IMR-90 (cell line): ENCODE measurements at regions not wholly inside any gene's neighbourhood (a gene's known extent, or its start where the extent isn't known, plus 50 kb on each side); places are given as distances from the start of the nearest gene placed in this dataset.

Source experiments
- ATAC-seq: fragments of 200-7000 bp; cut with Tn5 transposase; 2 replicates; pipeline ENCODE4 v1.9.1; 2020; ENCODE audit warnings: low read depth, mild to moderate bottlenecking, moderate library complexity
- BruUV-seq: library from RNA; stranded (reverse); fragments of 400-500 nt; replicated peaks from 2 replicates; lab custom pipeline; 2021; lab: Mats Ljungman, UMichigan
- CTCF ChIA-PET: fragments of 300-600 bp; formaldehyde crosslinking; extraction: SDS; loops from one replicate; lab custom pipeline; 2021; ENCODE audit warnings: antibody characterized with exemption; lab: Yijun Ruan, JAX
- POLR2A ChIA-PET: fragments of 300-600 bp; sonication (Branson Sonifier 250); formaldehyde crosslinking; loops from one replicate; lab custom pipeline; 2022; ENCODE audit warnings: antibody characterized with exemption; ENCODE audit not compliant: unreplicated experiment; lab: Charles Lee
- DNase-seq: peaks from one replicate; pipeline ENCODE4 v3.0.0; 2013
- H2AFZ ChIP-seq: replicated peaks from 2 replicates; pipeline ENCODE3; 2013; ENCODE audit warnings: low read length, mild to moderate bottlenecking; ENCODE audit not compliant: poor library complexity
- H2AK5ac ChIP-seq: 2 replicates; pipeline ENCODE4 v1.6.1; 2013; ENCODE audit warnings: low read depth, low read length, inconsistent platforms
- H2AK9ac ChIP-seq: replicated peaks from 2 replicates; pipeline ENCODE3; 2013; ENCODE audit warnings: mild to moderate bottlenecking, low read depth, low read length, moderate library complexity; ENCODE audit not compliant: poor library complexity
- H2BK120ac ChIP-seq: 2 replicates; pipeline ENCODE4 v1.6.1; 2013; ENCODE audit warnings: low read depth, low read length, inconsistent platforms
- H2BK15ac ChIP-seq: 3 replicates; pipeline ENCODE4 v1.6.1; 2013; ENCODE audit warnings: low read depth, low read length, inconsistent platforms
- H2BK20ac ChIP-seq: 2 replicates; pipeline ENCODE4 v1.6.1; 2013; ENCODE audit warnings: low read depth, mild to moderate bottlenecking, inconsistent platforms, low read length, moderate library complexity
- H2BK5ac ChIP-seq: 2 replicates; pipeline ENCODE4 v1.6.1; 2013; ENCODE audit warnings: mild to moderate bottlenecking, low read depth, low read length, inconsistent platforms; ENCODE audit not compliant: poor library complexity, severe bottlenecking
- H3K14ac ChIP-seq: replicated peaks from 2 replicates; pipeline ENCODE4 v1.6.1; 2013; ENCODE audit warnings: low read depth, low read length, inconsistent platforms
- H3K18ac ChIP-seq: 2 replicates; pipeline ENCODE4 v1.6.1; 2013; ENCODE audit warnings: low read depth, low read length, control low read depth
- H3K23ac ChIP-seq: 2 replicates; pipeline ENCODE4 v1.6.1; 2013; ENCODE audit warnings: low read depth, low read length, inconsistent platforms
- H3K27ac ChIP-seq: 2 replicates; pipeline ENCODE4 v1.5.1; 2013; ENCODE audit warnings: mild to moderate bottlenecking, control low read depth, low read length; ENCODE audit not compliant: insufficient read depth
- H3K27me3 ChIP-seq: 2 replicates; pipeline ENCODE4 v1.6.1; 2013; ENCODE audit warnings: low read length; ENCODE audit not compliant: control insufficient read depth, insufficient read depth
- H3K36me3 ChIP-seq: 2 replicates; pipeline ENCODE4 v1.6.1; 2013; ENCODE audit warnings: low read length, mixed read lengths; ENCODE audit not compliant: control insufficient read depth, insufficient read depth
- H3K4ac ChIP-seq: 2 replicates; pipeline ENCODE4 v1.6.1; 2013; ENCODE audit warnings: low read depth, low read length, inconsistent platforms
- H3K4me1 ChIP-seq: 2 replicates; pipeline ENCODE4 v1.6.1; 2013; ENCODE audit warnings: low read length, mixed read lengths; ENCODE audit not compliant: control insufficient read depth, insufficient read depth
- H3K4me2 ChIP-seq: 2 replicates; pipeline ENCODE4 v1.6.1; 2013; ENCODE audit warnings: low read depth, mild to moderate bottlenecking, control low read depth, low read length, moderate library complexity
- H3K4me3 ChIP-seq: 2 replicates; pipeline ENCODE4 v1.5.1; 2013; ENCODE audit warnings: low read depth, mild to moderate bottlenecking, control low read depth, low read length, moderate library complexity; ENCODE audit not compliant: insufficient read depth
- H3K56ac ChIP-seq: 2 replicates; pipeline ENCODE4 v1.6.1; 2013; ENCODE audit warnings: low read length, inconsistent platforms; ENCODE audit not compliant: insufficient read depth; ENCODE audit errors: extremely low read depth
- H3K79me1 ChIP-seq, 2 experiments: 2 replicates each; pipeline ENCODE4 v1.6.1; 2013; ENCODE audit warnings: low read length in 2 of 2, inconsistent platforms in 1 of 2, low read depth in 1 of 2
- H3K9ac ChIP-seq: 2 replicates; pipeline ENCODE4 v1.6.1; 2013; ENCODE audit warnings: low read depth, low read length, control low read depth
- H3K9me1 ChIP-seq: 2 replicates; pipeline ENCODE4 v1.6.1; 2013; ENCODE audit warnings: low read length, inconsistent platforms; ENCODE audit not compliant: insufficient read depth
- H3K9me3 ChIP-seq: 2 replicates; pipeline ENCODE4 v1.6.1; 2013; ENCODE audit warnings: low read length; ENCODE audit not compliant: control insufficient read depth, insufficient read depth
- H4K20me1 ChIP-seq: 2 replicates; pipeline ENCODE4 v1.6.1; 2013; ENCODE audit warnings: low read length, inconsistent platforms; ENCODE audit not compliant: insufficient read depth
- H4K5ac ChIP-seq: 2 replicates; pipeline ENCODE4 v1.6.1; 2013; ENCODE audit warnings: mild to moderate bottlenecking, low read depth, low read length, control low read depth
- H4K8ac ChIP-seq, 2 experiments: 2 replicates each; pipeline ENCODE4 v1.6.1; 2013; ENCODE audit warnings: low read depth in 2 of 2, low read length in 2 of 2, control low read depth in 1 of 2, inconsistent platforms in 1 of 2
- H4K91ac ChIP-seq: 2 replicates; pipeline ENCODE4 v1.6.1; 2013; ENCODE audit warnings: low read depth, low read length, inconsistent platforms; ENCODE audit not compliant: insufficient read depth
- CHD1 ChIP-seq: IDR thresholded peaks from 2 replicates; pipeline ENCODE4 v1.6.1; 2012; ENCODE audit warnings: low read depth, low read length, improper control_type of control experiment
- POLR2A ChIP-seq: IDR thresholded peaks from 2 replicates; pipeline ENCODE4 v1.6.1; 2012; ENCODE audit warnings: mild to moderate bottlenecking, low read depth, low read length
- WGBS, 2 experiments: methylation state at CpG; one replicate each; pipeline versions ENCODE4 v1.1.5 to v1.1.7; 2013; ENCODE audit warnings: missing lambda C conversion rate in 2 of 2; ENCODE audit not compliant: insufficient read length in 1 of 2; ENCODE audit errors: extremely low coverage in 2 of 2; 5-methylcytosine and 5-hydroxymethylcytosine counted together
- dilution Hi-C: fragments of 300-500 bp; cut with HindIII; formaldehyde crosslinking; loops from one replicate; pipeline ENCODE4 v1.14.3; 2018; ENCODE audit warnings: low sequenced_read_pairs; ENCODE audit not compliant: unreplicated experiment
- in situ Hi-C: fragments of 300-500 bp; cut with MboI; formaldehyde crosslinking; loops from 3 replicates; pipeline ENCODE4 v1.14.3; 2019; ENCODE audit warnings: low sequenced_read_pairs, inconsistent platforms, mixed read lengths
- intact Hi-C: fragments of 100-400 bp; cut with micrococcal nuclease; formaldehyde crosslinking; loops from 2 replicates; pipeline ENCODE4 v1.10.0; 2022

DNA sequence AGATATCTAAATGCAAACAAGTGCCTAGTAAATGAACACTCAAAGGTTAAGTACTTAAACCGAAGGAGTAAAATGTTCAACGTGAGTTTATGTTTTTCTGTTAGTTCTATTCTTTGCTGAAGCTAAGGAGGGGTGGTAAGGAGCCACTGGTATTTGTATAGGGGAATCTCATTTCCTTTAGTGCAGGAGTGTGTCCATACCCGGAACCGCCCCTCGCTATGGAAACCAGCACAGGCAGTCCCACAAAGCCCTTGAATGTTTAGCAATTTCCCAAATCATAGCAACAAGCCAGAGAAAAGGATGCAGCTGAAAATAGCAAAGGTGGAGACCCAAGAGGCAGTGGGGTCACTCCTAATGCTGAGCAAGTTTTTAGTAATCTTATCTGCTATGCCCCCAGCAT lies 78.8 kb upstream of the STK32A start:
- CTCF ChIA-PET, result no interaction called here
- no peak for ATAC-seq
- no CpG with 5 or more reads among the region's 5 CpGs for WGBS, 2 experiments

More for the DNA sequence above, 78.8 kb upstream of the STK32A start:
- Histone ChIP-seq H3K9me3 (no peaks in the 10 kb centered on the region), H4K5ac (no peak overlapping the region), H3K36me3 (no peaks in the 10 kb centered on the region), H2BK120ac (no peak overlapping the region), H2AFZ (no peak overlapping the region), H3K4me3 (no peak overlapping the region), H4K91ac (no peak overlapping the region), H3K79me1 (no peaks in the 10 kb centered on the region), H3K4me1 (no peaks in the 10 kb centered on the region), H2AK5ac (no peak overlapping the region), H2AK9ac (no peak overlapping the region), H2BK20ac (no peak overlapping the region), H3K56ac (no peak overlapping the region), H3K4ac (no peak overlapping the region), H3K9ac (no peak overlapping the region), H3K4me2 (no peak overlapping the region), H3K9me1 (no peaks in the 10 kb centered on the region), H3K18ac (no peak overlapping the region), H4K20me1 (no peaks in the 10 kb centered on the region), H3K27ac (no peak overlapping the region), H2BK5ac (no peak overlapping the region), H4K8ac (no peak overlapping the region), H3K27me3 (no peaks in the 10 kb centered on the region), H3K23ac (no peak overlapping the region), H3K14ac (no peak overlapping the region), H2BK15ac (no peak overlapping the region)
- in situ Hi-C loops (no loop called here), dilution Hi-C loops (no loop called here), intact Hi-C loops (no loop called here)
- TF ChIP-seq POLR2A (no peak), CHD1 (no peak)
- DNase-seq, result no peak
- no TSS peak for BruUV-seq
- POLR2A ChIA-PET, result no interaction called here
